Type B pancreatic cell (in vitro differentiated cells): ENCODE measurements at regions not wholly inside any gene's neighbourhood (a gene's known extent, or its start where the extent isn't known, plus 50 kb on each side); places are given as distances from the start of the nearest gene placed in this dataset.

Source experiments
- DNase-seq: peaks from one replicate; pipeline ENCODE4 v3.0.0; 2021; ENCODE audit warnings: mixed read lengths; ENCODE audit not compliant: unreplicated experiment; ENCODE audit errors: extremely low spot score
- H3K27ac Mint-ChIP-seq: 2 replicates; pipeline ENCODE4 v1.8.0; 2021; ENCODE audit warnings: mild to moderate bottlenecking, mixed read lengths
- H3K27me3 Mint-ChIP-seq: 2 replicates; pipeline ENCODE4 v1.8.0; 2021; ENCODE audit warnings: mixed read lengths
- H3K36me3 Mint-ChIP-seq: 2 replicates; pipeline ENCODE4 v1.8.0; 2021; ENCODE audit warnings: mixed read lengths
- H3K4me1 Mint-ChIP-seq: one replicate; pipeline ENCODE4 v1.8.0; 2021; ENCODE audit warnings: mixed read lengths; ENCODE audit not compliant: unreplicated experiment
- H3K4me3 Mint-ChIP-seq: 2 replicates; pipeline ENCODE4 v1.8.0; 2021; ENCODE audit warnings: mild to moderate bottlenecking, mixed read lengths
- H3K9me3 Mint-ChIP-seq: 2 replicates; pipeline ENCODE4 v1.8.0; 2021; ENCODE audit warnings: mixed read lengths
- TF ChIP-seq, protein P1 (sequence below): fragments of 200-600 bp; sonication (generic); conservative IDR thresholded peaks from 2 replicates; pipeline ENCODE4 v1.5.0; 2021; ENCODE audit warnings: antibody characterized with exemption, mild to moderate bottlenecking

DNA sequence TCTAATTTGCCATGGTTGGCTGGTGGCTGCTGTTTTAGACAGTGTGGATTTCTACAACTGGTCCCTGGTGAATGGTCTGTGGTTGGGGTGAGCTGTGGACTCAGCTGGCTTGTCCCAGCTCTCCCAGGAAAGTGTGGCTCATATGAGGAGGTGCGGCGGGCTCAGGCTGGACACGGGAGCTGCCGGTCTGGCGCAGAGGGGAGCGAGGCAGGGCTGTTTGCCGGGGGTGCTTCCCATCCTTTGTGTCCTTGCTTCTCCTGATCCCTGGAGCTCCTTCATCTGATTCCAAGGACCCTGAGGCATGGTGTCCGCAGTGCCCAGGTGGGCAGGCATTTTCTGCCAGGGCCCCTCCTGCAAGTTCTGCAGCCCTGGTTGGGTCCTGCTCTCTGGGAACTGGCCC lies 104.9 kb downstream of the TEX29 start:
- peaks cover 4% of the 10 kb centered on the region for H3K27me3 Mint-ChIP-seq
- no peaks in the 10 kb centered on the region for H3K4me1 Mint-ChIP-seq
- no peaks in the 10 kb centered on the region for H3K36me3 Mint-ChIP-seq
- TF ChIP-seq, protein P1, sequence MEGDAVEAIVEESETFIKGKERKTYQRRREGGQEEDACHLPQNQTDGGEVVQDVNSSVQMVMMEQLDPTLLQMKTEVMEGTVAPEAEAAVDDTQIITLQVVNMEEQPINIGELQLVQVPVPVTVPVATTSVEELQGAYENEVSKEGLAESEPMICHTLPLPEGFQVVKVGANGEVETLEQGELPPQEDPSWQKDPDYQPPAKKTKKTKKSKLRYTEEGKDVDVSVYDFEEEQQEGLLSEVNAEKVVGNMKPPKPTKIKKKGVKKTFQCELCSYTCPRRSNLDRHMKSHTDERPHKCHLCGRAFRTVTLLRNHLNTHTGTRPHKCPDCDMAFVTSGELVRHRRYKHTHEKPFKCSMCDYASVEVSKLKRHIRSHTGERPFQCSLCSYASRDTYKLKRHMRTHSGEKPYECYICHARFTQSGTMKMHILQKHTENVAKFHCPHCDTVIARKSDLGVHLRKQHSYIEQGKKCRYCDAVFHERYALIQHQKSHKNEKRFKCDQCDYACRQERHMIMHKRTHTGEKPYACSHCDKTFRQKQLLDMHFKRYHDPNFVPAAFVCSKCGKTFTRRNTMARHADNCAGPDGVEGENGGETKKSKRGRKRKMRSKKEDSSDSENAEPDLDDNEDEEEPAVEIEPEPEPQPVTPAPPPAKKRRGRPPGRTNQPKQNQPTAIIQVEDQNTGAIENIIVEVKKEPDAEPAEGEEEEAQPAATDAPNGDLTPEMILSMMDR: no peak
- no peak overlapping the region for H3K4me3 Mint-ChIP-seq
- no peaks in the 10 kb centered on the region for H3K9me3 Mint-ChIP-seq
- no peak for DNase-seq
- no peak overlapping the region for H3K27ac Mint-ChIP-seq

DNA sequence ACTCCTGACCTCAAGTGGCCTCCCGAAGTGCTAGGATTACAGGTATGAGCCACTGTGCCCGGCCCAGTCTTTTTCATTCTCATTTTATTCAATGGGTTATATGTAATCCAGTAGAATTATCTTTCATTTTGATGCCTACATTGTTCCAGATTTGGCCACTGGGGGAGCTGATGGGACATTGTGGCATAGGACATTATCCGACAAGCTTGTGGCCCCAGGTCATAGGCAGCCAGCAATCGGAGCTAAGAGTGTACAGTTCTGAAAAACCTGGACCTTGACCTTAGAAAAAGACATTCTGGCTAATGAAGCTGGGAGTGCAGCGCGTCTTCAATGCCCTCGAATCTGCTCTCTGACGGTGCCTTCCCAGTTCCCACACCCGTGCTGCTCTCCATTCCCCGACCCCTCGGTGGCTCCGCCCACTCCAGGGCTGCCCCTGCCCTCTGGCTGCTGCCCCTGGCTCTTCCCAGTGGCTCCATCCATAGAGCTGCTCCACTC lies 108.7 kb downstream of the TEX29 start:
- H3K27ac Mint-ChIP-seq: no peak overlapping the region
- H3K27me3 Mint-ChIP-seq: peaks cover 25% of the 10 kb centered on the region
- H3K36me3 Mint-ChIP-seq: no peaks in the 10 kb centered on the region
- no peak for DNase-seq
- H3K4me3 Mint-ChIP-seq: peak overlapping the region; percentile 68
- H3K4me1 Mint-ChIP-seq: no peaks in the 10 kb centered on the region
- H3K9me3 Mint-ChIP-seq: no peaks in the 10 kb centered on the region
- TF ChIP-seq, protein P1: peak; percentile 81

DNA sequence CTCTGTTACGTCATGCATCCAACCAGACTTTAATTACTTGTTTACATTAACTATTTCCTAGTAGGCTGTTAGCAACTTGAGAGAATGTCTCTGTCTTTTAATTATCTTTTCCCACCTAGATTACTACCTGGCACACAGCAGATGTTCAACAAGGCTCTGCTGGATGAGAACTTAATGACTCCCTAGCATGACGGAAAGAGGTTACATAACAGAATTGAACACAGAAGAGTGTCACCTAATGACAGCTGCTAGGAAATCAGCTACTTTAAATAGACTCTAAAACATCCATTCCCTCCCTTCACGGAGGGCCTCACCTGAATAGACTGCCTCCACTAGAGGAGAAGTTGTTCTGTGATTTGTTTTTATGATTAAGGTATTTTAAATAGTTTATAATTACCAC lies 110.8 kb downstream of the TEX29 start:
- Mint-ChIP-seq H3K27ac (peak overlapping the region; percentile 3), H3K36me3 (no peaks in the 10 kb centered on the region), H3K9me3 (no peaks in the 10 kb centered on the region), H3K4me1 (no peaks in the 10 kb centered on the region), H3K27me3 (peaks cover 41% of the 10 kb centered on the region), H3K4me3 (no peak overlapping the region)
- TF ChIP-seq, protein P1: no peak
- DNase-seq: no peak

DNA sequence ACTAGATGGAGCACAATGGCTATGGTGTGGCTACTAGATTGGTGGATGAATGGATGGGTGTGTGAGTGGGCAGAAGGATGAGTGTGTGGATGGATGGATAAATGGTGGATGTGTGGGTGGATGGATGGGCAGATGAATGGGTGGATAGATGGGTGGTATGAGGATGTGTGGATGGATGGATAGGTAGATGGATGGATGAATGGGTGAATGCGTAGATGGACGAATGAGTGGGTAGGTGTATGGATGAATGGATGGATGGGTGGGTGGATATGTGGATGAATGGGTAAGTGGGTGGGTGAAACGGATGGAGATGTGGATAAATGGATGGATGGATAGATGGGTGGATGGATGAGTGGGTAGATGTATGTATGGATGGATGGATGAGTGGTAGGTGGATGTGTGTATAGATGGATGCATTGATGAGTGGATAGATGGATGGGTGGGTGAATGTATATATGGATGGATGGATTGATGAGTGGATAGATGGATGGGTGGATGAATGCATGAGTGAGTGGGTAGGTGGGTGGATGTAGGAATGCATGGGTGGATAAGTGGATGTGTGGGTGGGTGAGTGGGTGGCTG lies 114.2 kb downstream of the TEX29 start:
- TF ChIP-seq, protein P1: no peak
- Mint-ChIP-seq H3K4me1 (peaks cover 5% of the 10 kb centered on the region), H3K36me3 (no peaks in the 10 kb centered on the region), H3K27ac (no peak overlapping the region), H3K27me3 (peaks cover 50% of the 10 kb centered on the region), H3K9me3 (no peaks in the 10 kb centered on the region), H3K4me3 (no peak overlapping the region)
- no peak for DNase-seq

DNA sequence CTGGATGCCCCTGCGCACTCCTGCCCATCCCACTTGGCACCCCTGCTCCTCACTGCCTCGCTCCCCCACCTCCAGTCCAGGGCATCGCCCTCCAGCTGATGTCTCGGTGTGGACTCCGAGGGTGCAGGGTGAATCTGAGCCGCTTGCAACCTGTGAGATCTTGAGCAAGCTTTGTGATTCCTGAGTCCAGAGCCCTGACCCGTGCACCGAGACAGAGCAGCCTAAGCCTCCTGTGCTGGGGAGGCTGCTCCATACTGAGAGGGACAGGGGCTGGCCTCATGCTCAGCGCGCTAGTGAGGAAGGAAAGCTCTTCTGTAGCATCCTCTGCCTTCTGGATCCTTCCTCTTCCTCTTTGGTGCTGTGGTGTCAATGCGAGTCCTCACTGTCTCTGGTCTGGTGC lies 116.0 kb downstream of the TEX29 start:
- DNase-seq: no peak
- H3K9me3 Mint-ChIP-seq: no peaks in the 10 kb centered on the region
- H3K27ac Mint-ChIP-seq: no peak overlapping the region
- peaks cover 47% of the 10 kb centered on the region for H3K27me3 Mint-ChIP-seq
- TF ChIP-seq, protein P1: no peak
- no peaks in the 10 kb centered on the region for H3K36me3 Mint-ChIP-seq
- peaks cover 5% of the 10 kb centered on the region for H3K4me1 Mint-ChIP-seq
- no peak overlapping the region for H3K4me3 Mint-ChIP-seq
